WTC11 (cell line): ENCODE measurements at regions not wholly inside any gene's neighbourhood (a gene's known extent, or its start where the extent isn't known, plus 50 kb on each side); places are given as distances from the start of the nearest gene placed in this dataset.

Source experiments
- CBFB ChIP-seq: sonication (generic); formaldehyde crosslinking; IDR thresholded peaks from 2 replicates; pipeline ENCODE4 v1.8.1; 2022; ENCODE audit warnings: mild to moderate bottlenecking, low read depth, missing genetic modification reagents
- JUN ChIP-seq: sonication (generic); formaldehyde crosslinking; IDR thresholded peaks from 2 replicates; pipeline ENCODE4 v1.8.0; 2023; ENCODE audit warnings: mild to moderate bottlenecking, missing genetic modification reagents
- NR3C1 ChIP-seq: sonication (generic); formaldehyde crosslinking; conservative IDR thresholded peaks from 2 replicates; pipeline ENCODE4 v1.8.1; 2023; ENCODE audit warnings: low read depth, mild to moderate bottlenecking, missing genetic modification reagents
- RELA ChIP-seq: sonication (generic); formaldehyde crosslinking; IDR thresholded peaks from 2 replicates; pipeline ENCODE4 v1.8.1; 2022; ENCODE audit warnings: missing genetic modification reagents, mild to moderate bottlenecking, borderline replicate concordance
- TCF7 ChIP-seq: sonication (generic); formaldehyde crosslinking; IDR thresholded peaks from 2 replicates; pipeline ENCODE4 v1.8.0; 2022; ENCODE audit warnings: mild to moderate bottlenecking, low read depth, missing genetic modification reagents, moderate library complexity
- TP53 ChIP-seq: sonication (generic); formaldehyde crosslinking; IDR thresholded peaks from 2 replicates; pipeline ENCODE4 v1.8.1; 2023; ENCODE audit warnings: mild to moderate bottlenecking, missing genetic modification reagents
- ZNF138 ChIP-seq: sonication (generic); formaldehyde crosslinking; conservative IDR thresholded peaks from 2 replicates; pipeline ENCODE4 v1.8.1; 2022; ENCODE audit warnings: mild to moderate bottlenecking, moderate library complexity, missing genetic modification reagents
- TF ChIP-seq, protein P1 (sequence below): fragments of 200-600 bp; IDR thresholded peaks from 2 replicates; pipeline ENCODE4 v1.8.0; 2022; ENCODE audit warnings: antibody characterized with exemption
- TF ChIP-seq, protein P2 (sequence below): sonication (generic); formaldehyde crosslinking; IDR thresholded peaks from 2 replicates; pipeline ENCODE4 v1.8.0; 2023; ENCODE audit warnings: missing genetic modification reagents
- TF ChIP-seq, protein P3 (sequence below): sonication (generic); formaldehyde crosslinking; conservative IDR thresholded peaks from 2 replicates; pipeline ENCODE4 v1.8.1; 2022; ENCODE audit warnings: mild to moderate bottlenecking, missing genetic modification reagents
- TF ChIP-seq, protein P4 (sequence below): sonication (generic); formaldehyde crosslinking; IDR thresholded peaks from 2 replicates; pipeline ENCODE4 v1.8.0; 2022; ENCODE audit warnings: mild to moderate bottlenecking, missing genetic modification reagents
- TF ChIP-seq, protein P5 (sequence below): sonication (generic); formaldehyde crosslinking; IDR thresholded peaks from 2 replicates; pipeline ENCODE4 v1.8.1; 2023; ENCODE audit warnings: mild to moderate bottlenecking, missing genetic modification reagents, moderate library complexity

DNA sequence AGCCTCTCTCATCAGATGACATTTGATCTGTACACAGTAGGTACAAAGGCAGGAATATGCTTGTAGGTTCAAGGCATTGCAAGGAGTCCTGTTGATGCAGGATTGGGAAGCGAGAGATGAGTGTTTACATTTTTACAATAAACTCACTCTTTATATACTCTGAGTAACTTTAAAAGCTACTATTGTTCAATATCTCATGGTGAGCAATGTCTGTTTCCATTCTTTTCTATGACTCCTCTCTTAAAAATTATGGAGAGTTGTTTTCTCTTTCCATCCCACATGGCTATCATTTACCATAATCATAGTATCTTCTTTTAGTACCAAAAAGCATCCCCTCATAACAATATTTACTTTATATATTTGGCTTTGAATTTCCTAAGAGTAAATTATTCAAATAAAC lies 314.0 kb upstream of the CDIN1 start:
- TF ChIP-seq, protein P1, sequence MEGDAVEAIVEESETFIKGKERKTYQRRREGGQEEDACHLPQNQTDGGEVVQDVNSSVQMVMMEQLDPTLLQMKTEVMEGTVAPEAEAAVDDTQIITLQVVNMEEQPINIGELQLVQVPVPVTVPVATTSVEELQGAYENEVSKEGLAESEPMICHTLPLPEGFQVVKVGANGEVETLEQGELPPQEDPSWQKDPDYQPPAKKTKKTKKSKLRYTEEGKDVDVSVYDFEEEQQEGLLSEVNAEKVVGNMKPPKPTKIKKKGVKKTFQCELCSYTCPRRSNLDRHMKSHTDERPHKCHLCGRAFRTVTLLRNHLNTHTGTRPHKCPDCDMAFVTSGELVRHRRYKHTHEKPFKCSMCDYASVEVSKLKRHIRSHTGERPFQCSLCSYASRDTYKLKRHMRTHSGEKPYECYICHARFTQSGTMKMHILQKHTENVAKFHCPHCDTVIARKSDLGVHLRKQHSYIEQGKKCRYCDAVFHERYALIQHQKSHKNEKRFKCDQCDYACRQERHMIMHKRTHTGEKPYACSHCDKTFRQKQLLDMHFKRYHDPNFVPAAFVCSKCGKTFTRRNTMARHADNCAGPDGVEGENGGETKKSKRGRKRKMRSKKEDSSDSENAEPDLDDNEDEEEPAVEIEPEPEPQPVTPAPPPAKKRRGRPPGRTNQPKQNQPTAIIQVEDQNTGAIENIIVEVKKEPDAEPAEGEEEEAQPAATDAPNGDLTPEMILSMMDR: no peak
- TF ChIP-seq ZNF138 (CRISPR knock-in tag) (no peak), NR3C1 (CRISPR knock-in tag) (no peak), TCF7 (CRISPR knock-in tag) (no peak), JUN (CRISPR knock-in tag) (no peak), RELA (CRISPR knock-in tag) (no peak), CBFB (CRISPR knock-in tag) (no peak), TP53 (no peak)
- TF ChIP-seq, protein P2, sequence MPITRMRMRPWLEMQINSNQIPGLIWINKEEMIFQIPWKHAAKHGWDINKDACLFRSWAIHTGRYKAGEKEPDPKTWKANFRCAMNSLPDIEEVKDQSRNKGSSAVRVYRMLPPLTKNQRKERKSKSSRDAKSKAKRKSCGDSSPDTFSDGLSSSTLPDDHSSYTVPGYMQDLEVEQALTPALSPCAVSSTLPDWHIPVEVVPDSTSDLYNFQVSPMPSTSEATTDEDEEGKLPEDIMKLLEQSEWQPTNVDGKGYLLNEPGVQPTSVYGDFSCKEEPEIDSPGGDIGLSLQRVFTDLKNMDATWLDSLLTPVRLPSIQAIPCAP: no peak
- TF ChIP-seq, protein P3, sequence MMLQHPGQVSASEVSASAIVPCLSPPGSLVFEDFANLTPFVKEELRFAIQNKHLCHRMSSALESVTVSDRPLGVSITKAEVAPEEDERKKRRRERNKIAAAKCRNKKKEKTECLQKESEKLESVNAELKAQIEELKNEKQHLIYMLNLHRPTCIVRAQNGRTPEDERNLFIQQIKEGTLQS: no peak
- TF ChIP-seq, protein P4, sequence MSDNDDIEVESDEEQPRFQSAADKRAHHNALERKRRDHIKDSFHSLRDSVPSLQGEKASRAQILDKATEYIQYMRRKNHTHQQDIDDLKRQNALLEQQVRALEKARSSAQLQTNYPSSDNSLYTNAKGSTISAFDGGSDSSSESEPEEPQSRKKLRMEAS (CRISPR knock-in tag): no peak
- TF ChIP-seq, protein P5, sequence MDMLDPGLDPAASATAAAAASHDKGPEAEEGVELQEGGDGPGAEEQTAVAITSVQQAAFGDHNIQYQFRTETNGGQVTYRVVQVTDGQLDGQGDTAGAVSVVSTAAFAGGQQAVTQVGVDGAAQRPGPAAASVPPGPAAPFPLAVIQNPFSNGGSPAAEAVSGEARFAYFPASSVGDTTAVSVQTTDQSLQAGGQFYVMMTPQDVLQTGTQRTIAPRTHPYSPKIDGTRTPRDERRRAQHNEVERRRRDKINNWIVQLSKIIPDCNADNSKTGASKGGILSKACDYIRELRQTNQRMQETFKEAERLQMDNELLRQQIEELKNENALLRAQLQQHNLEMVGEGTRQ (CRISPR knock-in tag): no peak
